HEK293 (cell line): ENCODE measurements at regions not wholly inside any gene's neighbourhood (a gene's known extent, or its start where the extent isn't known, plus 50 kb on each side); places are given as distances from the start of the nearest gene placed in this dataset.

ENCODE experiments used
- CTCF ChIA-PET: fragments of 350-600 bp; formaldehyde crosslinking; extraction: SDS; loops from one replicate; lab custom pipeline; 2021; ENCODE audit warnings: antibody characterized with exemption; lab: Yijun Ruan, JAX
- POLR2A ChIA-PET: fragments of 300-600 bp; formaldehyde crosslinking; extraction: SDS; loops from one replicate; lab custom pipeline; 2020; ENCODE audit warnings: antibody characterized with exemption, inconsistent platforms; lab: Yijun Ruan, JAX
- H3K27ac ChIP-seq: fragments of 200-500 bp; sonication (Bioruptor generic); 2 replicates; pipeline ENCODE4 v1.5.1; 2014; ENCODE audit warnings: low read depth, low read length, control low read depth, inconsistent platforms; ENCODE audit errors: extremely low read depth
- H3K36me3 ChIP-seq, 2 experiments: fragments of 200-500 bp in 1 of 2; sonication (Bioruptor generic) in 1 of 2; 1 replicate in 1 of 2; 2 replicates in 1 of 2; pipeline ENCODE4 v1.5.1; 2014 to 2017; ENCODE audit warnings: inconsistent platforms in 2 of 2, low read length in 2 of 2; ENCODE audit not compliant: control insufficient read depth in 2 of 2, insufficient read depth in 1 of 2
- H3K4me1 ChIP-seq: fragments of 200-500 bp; sonication (Bioruptor generic); 2 replicates; pipeline ENCODE4 v1.5.1; 2014; ENCODE audit warnings: mild to moderate bottlenecking, low read length, inconsistent platforms; ENCODE audit not compliant: control insufficient read depth, insufficient read depth
- H3K4me3 ChIP-seq: 2 replicates; pipeline ENCODE4 v1.5.1; 2011; ENCODE audit warnings: low read depth, mild to moderate bottlenecking, control low read depth, low read length, moderate library complexity
- H3K9me3 ChIP-seq: fragments of 200-500 bp; sonication (Bioruptor generic); 2 replicates; pipeline ENCODE4 v1.5.1; 2014; ENCODE audit warnings: low read depth, low read length, inconsistent platforms; ENCODE audit not compliant: control insufficient read depth, insufficient read depth
- FEZF1 ChIP-seq: fragments of 450-650 bp; formaldehyde crosslinking; IDR thresholded peaks from 2 replicates; pipeline ENCODE4 v1.5.1; 2016; ENCODE audit warnings: missing biosample characterization, missing genetic modification characterization
- KLF7 ChIP-seq: fragments of 450-650 bp; formaldehyde crosslinking; IDR thresholded peaks from 2 replicates; pipeline ENCODE4 v1.5.1; 2016; ENCODE audit warnings: missing biosample characterization, missing genetic modification characterization, borderline replicate concordance
- PRDM2 ChIP-seq: fragments of 450-650 bp; formaldehyde crosslinking; IDR thresholded peaks from 2 replicates; pipeline ENCODE4 v1.5.1; 2016; ENCODE audit warnings: missing biosample characterization, missing genetic modification characterization, borderline replicate concordance
- PRDM6 ChIP-seq: fragments of 450-650 bp; formaldehyde crosslinking; IDR thresholded peaks from 2 replicates; pipeline ENCODE4 v1.5.1; 2017; ENCODE audit warnings: missing biosample characterization, missing genetic modification characterization
- ZFP69B ChIP-seq: fragments of 450-650 bp; formaldehyde crosslinking; IDR thresholded peaks from 2 replicates; pipeline ENCODE4 v1.5.1; 2016; ENCODE audit warnings: missing biosample characterization, missing genetic modification characterization
- ZNF10 ChIP-seq: fragments of 450-650 bp; formaldehyde crosslinking; IDR thresholded peaks from 2 replicates; pipeline ENCODE4 v1.5.1; 2017; ENCODE audit warnings: missing biosample characterization, missing genetic modification characterization
- ZNF302 ChIP-seq: fragments of 450-650 bp; formaldehyde crosslinking; IDR thresholded peaks from 2 replicates; pipeline ENCODE4 v1.5.1; 2016; ENCODE audit warnings: missing biosample characterization, missing genetic modification characterization, low read depth
- ZNF354C ChIP-seq: fragments of 450-650 bp; formaldehyde crosslinking; IDR thresholded peaks from 2 replicates; pipeline ENCODE4 v1.5.1; 2016; ENCODE audit warnings: missing biosample characterization, missing genetic modification characterization, low read depth, borderline replicate concordance
- ZNF548 ChIP-seq: fragments of 450-650 bp; formaldehyde crosslinking; IDR thresholded peaks from 2 replicates; pipeline ENCODE4 v1.5.1; 2016; ENCODE audit warnings: missing biosample characterization, missing genetic modification characterization
- ZNF549 ChIP-seq: fragments of 450-650 bp; IDR thresholded peaks from 2 replicates; pipeline ENCODE4 v1.5.1; 2018; ENCODE audit warnings: missing biosample characterization, missing genetic modification characterization, mild to moderate bottlenecking, inconsistent platforms, moderate library complexity
- ZNF654 ChIP-seq: fragments of 450-650 bp; formaldehyde crosslinking; IDR thresholded peaks from 2 replicates; pipeline ENCODE4 v1.5.1; 2016; ENCODE audit warnings: low read depth, missing biosample characterization, missing genetic modification characterization
- ZXDB ChIP-seq: fragments of 450-650 bp; formaldehyde crosslinking; IDR thresholded peaks from 2 replicates; pipeline ENCODE4 v1.5.1; 2016; ENCODE audit warnings: missing biosample characterization, missing genetic modification characterization
- TF ChIP-seq, protein P1 (sequence below): fragments of 450-650 bp; formaldehyde crosslinking; IDR thresholded peaks from 2 replicates; pipeline ENCODE4 v1.5.1; 2016; ENCODE audit warnings: missing biosample characterization, missing genetic modification characterization
- TF ChIP-seq, protein P2 (sequence below): fragments of 450-650 bp; formaldehyde crosslinking; IDR thresholded peaks from 2 replicates; pipeline ENCODE4 v1.5.1; 2017; ENCODE audit warnings: missing biosample characterization, missing genetic modification characterization

DNA sequence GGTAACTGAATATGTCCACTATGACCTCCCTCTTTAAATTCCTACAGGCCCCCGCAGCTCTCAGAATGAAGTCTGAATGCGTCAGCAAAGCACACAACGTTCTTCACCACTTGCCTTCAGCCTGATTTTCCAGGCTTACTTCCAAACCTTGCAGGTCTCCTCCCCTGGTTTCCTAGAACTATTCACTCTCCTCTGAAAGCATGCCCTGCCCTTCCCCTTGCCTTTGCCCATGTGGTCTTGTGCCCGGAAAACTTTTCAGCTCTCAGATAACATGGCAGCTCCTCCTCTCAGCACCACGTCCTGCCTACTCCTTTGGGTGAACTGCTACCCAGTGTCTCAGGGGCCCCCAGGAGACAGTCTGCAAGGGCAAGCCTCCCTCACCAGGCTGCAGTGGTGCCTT is 268.5 kb upstream of the LDB2 start (continued):
- TF ChIP-seq, protein P1, sequence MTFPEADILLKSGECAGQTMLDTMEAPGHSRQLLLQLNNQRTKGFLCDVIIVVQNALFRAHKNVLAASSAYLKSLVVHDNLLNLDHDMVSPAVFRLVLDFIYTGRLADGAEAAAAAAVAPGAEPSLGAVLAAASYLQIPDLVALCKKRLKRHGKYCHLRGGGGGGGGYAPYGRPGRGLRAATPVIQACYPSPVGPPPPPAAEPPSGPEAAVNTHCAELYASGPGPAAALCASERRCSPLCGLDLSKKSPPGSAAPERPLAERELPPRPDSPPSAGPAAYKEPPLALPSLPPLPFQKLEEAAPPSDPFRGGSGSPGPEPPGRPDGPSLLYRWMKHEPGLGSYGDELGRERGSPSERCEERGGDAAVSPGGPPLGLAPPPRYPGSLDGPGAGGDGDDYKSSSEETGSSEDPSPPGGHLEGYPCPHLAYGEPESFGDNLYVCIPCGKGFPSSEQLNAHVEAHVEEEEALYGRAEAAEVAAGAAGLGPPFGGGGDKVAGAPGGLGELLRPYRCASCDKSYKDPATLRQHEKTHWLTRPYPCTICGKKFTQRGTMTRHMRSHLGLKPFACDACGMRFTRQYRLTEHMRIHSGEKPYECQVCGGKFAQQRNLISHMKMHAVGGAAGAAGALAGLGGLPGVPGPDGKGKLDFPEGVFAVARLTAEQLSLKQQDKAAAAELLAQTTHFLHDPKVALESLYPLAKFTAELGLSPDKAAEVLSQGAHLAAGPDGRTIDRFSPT = no peak
- TF ChIP-seq FEZF1 (no peak), ZNF654 (no peak), ZNF10 (tag by site-specific recombination) (no peak), ZFP69B (tag by site-specific recombination) (no peak), PRDM6 (tag by site-specific recombination) (no peak), PRDM2 (tag by site-specific recombination) (no peak), ZNF548 (no peak), ZXDB (tag by site-specific recombination) (no peak), KLF7 (tag by site-specific recombination) (no peak)

DNA sequence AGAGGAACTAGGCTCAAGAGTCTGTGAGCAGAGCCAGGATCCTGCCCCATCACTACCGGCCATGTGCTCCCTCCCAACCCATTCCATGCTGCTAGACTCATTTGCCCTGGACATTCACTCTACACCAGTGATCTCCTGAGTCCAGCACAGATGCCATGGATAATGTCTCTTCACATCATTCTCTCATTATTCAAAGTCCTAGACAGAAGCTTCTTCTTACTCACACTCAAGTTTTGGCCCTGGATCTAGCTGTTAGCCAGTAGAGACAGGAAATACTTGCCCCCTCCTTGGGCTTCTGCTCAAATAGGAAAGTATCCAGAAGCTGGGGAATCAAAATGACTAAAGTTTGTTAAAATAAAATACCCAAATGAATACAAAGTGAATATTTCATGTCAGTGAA is 266.8 kb upstream of the LDB2 start:
- Histone ChIP-seq H3K4me3 (no peak overlapping the region), H3K9me3 (no peaks in the 10 kb centered on the region), H3K4me1 (peaks cover 7% of the 10 kb centered on the region), H3K27ac (no peak overlapping the region), H3K36me3 (no peaks in the 10 kb centered on the region)
- no peak for TF ChIP-seq ZNF549 (tag by site-specific recombination)
- TF ChIP-seq ZNF302 (tag by site-specific recombination) = no peak
- TF ChIP-seq ZNF354C = no peak
- TF ChIP-seq, protein P2, sequence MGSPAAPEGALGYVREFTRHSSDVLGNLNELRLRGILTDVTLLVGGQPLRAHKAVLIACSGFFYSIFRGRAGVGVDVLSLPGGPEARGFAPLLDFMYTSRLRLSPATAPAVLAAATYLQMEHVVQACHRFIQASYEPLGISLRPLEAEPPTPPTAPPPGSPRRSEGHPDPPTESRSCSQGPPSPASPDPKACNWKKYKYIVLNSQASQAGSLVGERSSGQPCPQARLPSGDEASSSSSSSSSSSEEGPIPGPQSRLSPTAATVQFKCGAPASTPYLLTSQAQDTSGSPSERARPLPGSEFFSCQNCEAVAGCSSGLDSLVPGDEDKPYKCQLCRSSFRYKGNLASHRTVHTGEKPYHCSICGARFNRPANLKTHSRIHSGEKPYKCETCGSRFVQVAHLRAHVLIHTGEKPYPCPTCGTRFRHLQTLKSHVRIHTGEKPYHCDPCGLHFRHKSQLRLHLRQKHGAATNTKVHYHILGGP (tag by site-specific recombination) = no peak
- CTCF ChIA-PET = interaction anchor here (0.7 to 1.3 kb wide), 2 partner anchors 227 to 249 kb away, joined by 3 to 4 read pairs; no protein-coding TSS in a partner anchor
- POLR2A ChIA-PET = no interaction called here
